ENCODE measurements at regions not wholly inside any gene's neighbourhood (a gene's known extent, or its start where the extent isn't known, plus 50 kb on each side); places are given as distances from the start of the nearest gene placed in this dataset.
A peak's percentile ranks its signal among the peaks of the same experiment; 100 is the strongest.
"Not testable (repeated sequence)": the region's sequence is repeated elsewhere in the genome, so short reads cannot be mapped to it uniquely, and the experiment has no call there.

DNA sequence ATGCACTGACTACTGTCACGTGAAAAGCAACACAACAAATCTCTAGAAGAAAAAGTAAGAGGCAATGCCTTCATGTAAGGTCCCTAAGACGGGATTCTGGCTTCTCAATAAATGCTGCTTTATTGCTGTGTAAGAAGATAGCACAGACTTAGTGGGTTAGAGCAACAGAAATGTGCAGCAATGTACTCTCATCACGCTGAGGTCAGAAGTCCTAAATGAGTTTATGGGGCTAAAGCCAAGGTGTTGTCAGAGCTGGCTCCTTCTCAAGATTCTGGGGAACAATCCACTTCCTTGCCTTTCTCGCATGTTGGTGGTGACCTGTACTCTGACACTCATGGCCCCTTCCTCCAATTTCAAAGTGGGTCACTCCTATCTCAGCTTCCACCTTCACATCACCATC is 93.4 kb downstream of the SHANK2 start:
- no peak for DNase-seq (ENCODE audit: low spot score)
- TF ChIP-seq, protein P1, sequence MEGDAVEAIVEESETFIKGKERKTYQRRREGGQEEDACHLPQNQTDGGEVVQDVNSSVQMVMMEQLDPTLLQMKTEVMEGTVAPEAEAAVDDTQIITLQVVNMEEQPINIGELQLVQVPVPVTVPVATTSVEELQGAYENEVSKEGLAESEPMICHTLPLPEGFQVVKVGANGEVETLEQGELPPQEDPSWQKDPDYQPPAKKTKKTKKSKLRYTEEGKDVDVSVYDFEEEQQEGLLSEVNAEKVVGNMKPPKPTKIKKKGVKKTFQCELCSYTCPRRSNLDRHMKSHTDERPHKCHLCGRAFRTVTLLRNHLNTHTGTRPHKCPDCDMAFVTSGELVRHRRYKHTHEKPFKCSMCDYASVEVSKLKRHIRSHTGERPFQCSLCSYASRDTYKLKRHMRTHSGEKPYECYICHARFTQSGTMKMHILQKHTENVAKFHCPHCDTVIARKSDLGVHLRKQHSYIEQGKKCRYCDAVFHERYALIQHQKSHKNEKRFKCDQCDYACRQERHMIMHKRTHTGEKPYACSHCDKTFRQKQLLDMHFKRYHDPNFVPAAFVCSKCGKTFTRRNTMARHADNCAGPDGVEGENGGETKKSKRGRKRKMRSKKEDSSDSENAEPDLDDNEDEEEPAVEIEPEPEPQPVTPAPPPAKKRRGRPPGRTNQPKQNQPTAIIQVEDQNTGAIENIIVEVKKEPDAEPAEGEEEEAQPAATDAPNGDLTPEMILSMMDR (conservative IDR thresholded peaks at IDR 0.05; ENCODE audit: low read depth) = no peak
- POLR2A ChIA-PET (ENCODE audit: low non-redundant PET) = no interaction called here
- CTCF ChIA-PET = no interaction called here
- H3K27ac ChIP-seq = no peak overlapping the region

DNA sequence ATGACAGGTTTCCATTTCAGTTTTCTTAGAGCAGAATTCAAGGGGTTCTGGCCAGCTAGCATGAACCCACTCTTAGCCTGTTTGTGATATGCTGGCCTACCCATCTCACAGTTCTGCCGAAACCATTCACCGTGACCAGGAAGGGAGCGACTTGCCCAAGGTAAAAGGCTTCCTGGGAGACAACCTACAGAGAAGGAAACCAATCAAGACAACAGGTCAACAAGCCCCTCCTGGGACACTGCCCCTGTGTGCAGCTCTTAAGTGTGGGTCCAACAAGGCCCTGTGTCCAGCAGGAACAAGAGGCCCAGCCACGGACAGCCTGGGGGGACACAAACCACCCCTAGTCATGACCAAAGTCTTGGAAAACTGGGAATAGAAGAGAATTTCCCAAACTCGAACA is 94.7 kb downstream of the SHANK2 start:
- CTCF ChIA-PET; DNase-seq (ENCODE audit: low spot score); POLR2A ChIA-PET (ENCODE audit: low non-redundant PET); H3K27ac ChIP-seq: not testable (repeated sequence)

DNA sequence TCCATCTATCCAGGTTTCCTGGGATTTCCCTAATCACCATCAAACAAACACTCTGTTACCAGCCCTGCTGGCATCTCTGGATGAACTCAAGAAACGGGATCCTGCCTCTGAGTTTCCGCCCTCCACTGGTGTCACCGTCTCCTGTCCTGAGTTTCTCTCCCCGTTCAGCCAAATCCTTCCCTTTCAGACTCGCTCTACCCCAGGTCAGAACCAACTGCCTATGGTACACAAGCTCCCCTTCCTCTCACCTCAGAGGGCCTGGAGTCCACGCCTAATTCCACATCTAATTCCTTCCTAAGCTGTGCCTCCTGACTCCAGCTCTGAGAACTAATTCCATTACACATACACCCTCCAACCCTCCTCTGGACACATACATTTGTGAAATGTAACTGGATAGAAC is 96.1 kb downstream of the SHANK2 start:
- ChIA-PET POLR2A (ENCODE audit: low non-redundant PET) (no interaction called here), CTCF (no interaction called here)
- TF ChIP-seq, protein P1 (conservative IDR thresholded peaks at IDR 0.05; ENCODE audit: low read depth) = no peak
- no peak for DNase-seq (ENCODE audit: low spot score)
- no peak overlapping the region for H3K27ac ChIP-seq

DNA sequence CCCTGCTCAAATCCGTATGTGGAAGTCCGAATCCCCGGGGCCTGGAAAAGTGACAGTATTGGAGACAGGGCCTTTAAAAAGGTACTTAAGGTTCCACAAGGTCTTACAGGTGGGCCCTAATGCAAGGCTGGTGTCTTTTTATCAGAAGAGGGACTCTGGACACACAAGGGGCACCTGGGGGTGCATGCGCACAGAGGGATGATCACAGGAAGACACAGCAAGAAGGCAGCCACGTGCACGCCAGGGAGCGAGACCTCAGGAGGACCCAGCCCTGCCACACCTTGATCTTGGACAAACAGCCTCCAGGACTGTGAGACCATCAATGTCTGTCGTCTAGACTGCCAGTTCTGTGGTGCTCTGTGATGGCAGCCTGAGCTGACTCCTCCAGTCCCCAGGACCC is 96.5 kb downstream of the SHANK2 start:
- TF ChIP-seq, protein P1 (conservative IDR thresholded peaks at IDR 0.05; ENCODE audit: low read depth) = no peak
- ChIA-PET POLR2A (ENCODE audit: low non-redundant PET) (no interaction called here), CTCF (no interaction called here)
- no peak overlapping the region for H3K27ac ChIP-seq
- DNase-seq (ENCODE audit: low spot score) = no peak

DNA sequence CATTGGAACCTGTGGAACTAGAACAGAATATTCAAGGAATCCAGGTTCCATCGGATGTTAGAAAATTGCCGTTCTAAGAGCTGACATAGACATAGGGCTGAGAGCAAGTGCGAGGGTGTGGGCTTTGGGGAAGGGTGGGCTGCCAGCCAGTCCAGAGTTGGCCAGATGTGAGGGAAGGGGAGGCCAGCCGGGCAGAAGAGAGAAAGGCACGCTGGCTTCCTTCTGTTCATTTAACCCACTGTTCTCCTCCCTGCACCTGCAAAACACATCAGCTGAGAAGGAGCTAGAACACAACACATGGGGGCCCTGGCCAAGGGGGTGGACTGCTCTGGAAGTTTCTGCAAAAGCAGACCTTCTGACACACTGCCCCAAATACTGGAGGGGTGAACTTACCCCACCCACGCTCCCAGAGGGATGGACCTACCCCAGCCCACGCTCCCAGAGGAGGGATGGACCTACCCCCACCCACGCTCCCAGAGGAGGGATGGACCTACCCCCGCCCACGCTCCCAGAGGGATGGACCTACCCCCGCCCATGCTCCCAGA is 98.0 kb downstream of the SHANK2 start:
- DNase-seq (ENCODE audit: low spot score) = no peak
- TF ChIP-seq, protein P1 (conservative IDR thresholded peaks at IDR 0.05; ENCODE audit: low read depth) = no peak
- ChIA-PET CTCF (no interaction called here), POLR2A (ENCODE audit: low non-redundant PET) (no interaction called here)
- no peak overlapping the region for H3K27ac ChIP-seq

DNA sequence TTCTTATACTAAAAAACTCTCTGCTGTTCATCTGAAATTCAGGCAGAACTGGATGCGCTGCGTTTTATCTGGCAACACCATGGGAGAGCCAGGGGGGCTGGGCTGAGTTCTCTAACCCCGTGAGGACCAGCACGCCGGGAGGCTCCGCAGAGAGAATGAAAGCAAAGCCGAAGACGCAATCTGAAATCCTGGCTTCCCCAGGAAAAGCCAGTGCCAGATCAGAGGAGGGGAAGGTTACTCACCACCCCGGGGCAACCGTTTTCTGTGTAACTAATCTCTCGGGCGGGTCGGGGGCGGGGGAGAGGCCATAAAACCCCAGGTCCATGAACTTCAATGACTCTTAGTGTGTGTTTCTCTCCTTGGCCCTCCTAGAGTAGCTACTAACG is 99.4 kb downstream of the SHANK2 start:
- CTCF ChIA-PET = interaction anchor here (0.6 kb wide), 1 partner anchor 111 kb away, joined by 4 read pairs; no protein-coding TSS in a partner anchor
- POLR2A ChIA-PET (ENCODE audit: low non-redundant PET) = no interaction called here
- TF ChIP-seq, protein P1 (conservative IDR thresholded peaks at IDR 0.05; ENCODE audit: low read depth) = no peak
- peak; percentile 86 for DNase-seq (ENCODE audit: low spot score)
- no peak overlapping the region for H3K27ac ChIP-seq

DNA sequence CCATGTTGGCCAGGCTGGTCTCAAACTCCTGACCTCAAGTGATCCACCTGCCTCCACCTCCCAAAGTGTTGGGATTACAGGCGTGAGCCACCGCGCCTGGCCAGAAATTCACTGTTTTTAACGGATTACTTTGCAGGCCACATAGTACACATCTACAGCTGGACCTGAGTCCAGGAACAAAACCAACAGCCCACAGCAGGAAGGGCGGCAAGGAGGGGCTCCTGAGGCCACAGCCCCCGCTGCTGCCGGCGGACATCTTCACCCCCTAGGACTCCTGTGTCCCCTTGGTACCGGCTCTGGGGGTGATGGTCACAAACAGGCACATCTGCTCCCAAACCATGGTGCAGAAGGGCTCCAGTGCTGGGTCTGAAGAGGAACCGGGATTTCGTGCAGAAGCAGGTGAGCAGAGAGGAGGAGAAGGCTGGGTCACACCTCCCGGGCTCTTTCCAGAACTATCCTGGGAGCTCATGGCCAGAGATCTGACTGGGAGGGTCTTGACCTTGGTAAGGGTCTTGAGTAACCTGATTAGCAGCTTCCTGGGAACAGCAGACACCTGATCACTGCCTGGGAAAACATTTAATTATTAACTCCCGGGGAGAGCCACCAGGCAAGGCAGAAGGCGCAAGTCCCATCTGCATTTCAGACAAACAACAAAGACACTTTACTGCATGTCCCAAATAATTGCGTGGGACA is 99.9 kb downstream of the SHANK2 start:
- POLR2A ChIA-PET (ENCODE audit: low non-redundant PET); H3K27ac ChIP-seq; DNase-seq (ENCODE audit: low spot score); CTCF ChIA-PET: not testable (repeated sequence)

All from RWPE1 (cell line).